ENCODE measurements at regions not wholly inside any gene's neighbourhood (a gene's known extent, or its start where the extent isn't known, plus 50 kb on each side); places are given as distances from the start of the nearest gene placed in this dataset.

GRCh38 chr4:128347930-128348660 is 60.5 kb upstream of the PGRMC2 start:
- no peak for TF ChIP-seq CTCF (optimal IDR thresholded peaks at IDR 0.05 in 1 of 3, IDR thresholded peaks at IDR 0.05 in 1 of 3, conservative IDR thresholded peaks at IDR 0.05 in 1 of 3; ENCODE audit: extremely low read depth in 1 of 3, insufficient read depth in 2 of 3, low read length in 3 of 3)
- TF ChIP-seq EZH2 (IDR thresholded peaks at IDR 0.05; ENCODE audit: low read length) = no peak

All from keratinocyte (primary cell).